ENCODE measurements at regions not wholly inside any gene's neighbourhood (a gene's known extent, or its start where the extent isn't known, plus 50 kb on each side); places are given as distances from the start of the nearest gene placed in this dataset.

DNA sequence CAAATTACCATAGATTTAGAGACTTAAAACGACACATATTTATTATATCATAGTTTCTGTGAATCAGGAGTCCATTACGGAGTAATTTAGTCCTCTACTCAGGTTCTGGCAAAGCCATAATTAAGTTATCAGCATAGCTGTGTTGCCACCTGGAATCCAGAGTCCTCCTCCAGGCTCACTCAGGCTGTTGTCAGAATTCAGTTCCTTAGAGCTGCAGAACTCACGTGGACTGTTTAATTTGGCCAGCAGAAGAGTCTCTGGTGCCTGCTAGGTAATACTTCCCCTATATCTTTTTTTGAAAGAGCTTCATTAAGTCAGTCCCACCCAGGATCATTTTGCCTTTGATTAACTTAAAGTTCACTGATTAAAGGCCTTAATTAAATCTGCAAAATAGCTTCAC lies 891.5 kb downstream of the SUCLG1 start:
- no peak overlapping the region for H3K4me2 ChIP-seq (ENCODE audit: control insufficient read depth, extremely low read depth, insufficient read depth, low read depth, low read length)
- H3K9ac ChIP-seq (ENCODE audit: control insufficient read depth, extremely low read depth, insufficient read depth, low read length), result no peak overlapping the region
- H3K36me3 ChIP-seq (ENCODE audit: control insufficient read depth in 2 of 2, extremely low read depth in 1 of 2, insufficient read depth in 2 of 2, low read length in 2 of 2), result no peaks in the 10 kb centered on the region
- H3K27me3 ChIP-seq (ENCODE audit: control insufficient read depth, extremely low read depth, insufficient read depth, low read length), result no peaks in the 10 kb centered on the region
- FAIRE-seq, result no peak
- H4K20me1 ChIP-seq (ENCODE audit: control insufficient read depth, extremely low read depth, insufficient read depth, low read length), result no peaks in the 10 kb centered on the region
- dilution Hi-C loops (cut with MboI; ENCODE audit: extremely low pct_ligation_motif_present, low sequenced_read_pairs), result no loop called here
- TF ChIP-seq EZH2 (IDR thresholded peaks at IDR 0.05; ENCODE audit: low read length), result no peak
- TF ChIP-seq, protein P1, sequence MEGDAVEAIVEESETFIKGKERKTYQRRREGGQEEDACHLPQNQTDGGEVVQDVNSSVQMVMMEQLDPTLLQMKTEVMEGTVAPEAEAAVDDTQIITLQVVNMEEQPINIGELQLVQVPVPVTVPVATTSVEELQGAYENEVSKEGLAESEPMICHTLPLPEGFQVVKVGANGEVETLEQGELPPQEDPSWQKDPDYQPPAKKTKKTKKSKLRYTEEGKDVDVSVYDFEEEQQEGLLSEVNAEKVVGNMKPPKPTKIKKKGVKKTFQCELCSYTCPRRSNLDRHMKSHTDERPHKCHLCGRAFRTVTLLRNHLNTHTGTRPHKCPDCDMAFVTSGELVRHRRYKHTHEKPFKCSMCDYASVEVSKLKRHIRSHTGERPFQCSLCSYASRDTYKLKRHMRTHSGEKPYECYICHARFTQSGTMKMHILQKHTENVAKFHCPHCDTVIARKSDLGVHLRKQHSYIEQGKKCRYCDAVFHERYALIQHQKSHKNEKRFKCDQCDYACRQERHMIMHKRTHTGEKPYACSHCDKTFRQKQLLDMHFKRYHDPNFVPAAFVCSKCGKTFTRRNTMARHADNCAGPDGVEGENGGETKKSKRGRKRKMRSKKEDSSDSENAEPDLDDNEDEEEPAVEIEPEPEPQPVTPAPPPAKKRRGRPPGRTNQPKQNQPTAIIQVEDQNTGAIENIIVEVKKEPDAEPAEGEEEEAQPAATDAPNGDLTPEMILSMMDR (optimal IDR thresholded peaks at IDR 0.05 in 1 of 3, IDR thresholded peaks at IDR 0.05 in 1 of 3, conservative IDR thresholded peaks at IDR 0.05 in 1 of 3; ENCODE audit: extremely low read depth in 1 of 3, insufficient read depth in 2 of 3, low read length in 3 of 3), result no peak
- H2AFZ ChIP-seq (ENCODE audit: control insufficient read depth, low read length), result no peak overlapping the region
- no peak for DNase-seq (ENCODE audit: low read depth, low spot score)
- H3K79me2 ChIP-seq (ENCODE audit: control insufficient read depth, insufficient read depth, low read length), result no peaks in the 10 kb centered on the region
- H3K27ac ChIP-seq (ENCODE audit: control insufficient read depth, insufficient read depth, low read length), result no peak overlapping the region
- no peak overlapping the region for H3K4me3 ChIP-seq (ENCODE audit: control insufficient read depth in 2 of 3, extremely low read depth in 1 of 3, insufficient read depth in 2 of 3, low read depth in 1 of 3, low read length in 3 of 3)
- H3K4me1 ChIP-seq (ENCODE audit: control insufficient read depth, extremely low read depth, insufficient read depth, low read length), result no peaks in the 10 kb centered on the region
- no peaks in the 10 kb centered on the region for H3K9me1 ChIP-seq (ENCODE audit: control insufficient read depth, extremely low read depth, insufficient read depth, low read length)
- H3K9me3 ChIP-seq (ENCODE audit: control insufficient read depth, low read depth, low read length), result no peaks in the 10 kb centered on the region

DNA sequence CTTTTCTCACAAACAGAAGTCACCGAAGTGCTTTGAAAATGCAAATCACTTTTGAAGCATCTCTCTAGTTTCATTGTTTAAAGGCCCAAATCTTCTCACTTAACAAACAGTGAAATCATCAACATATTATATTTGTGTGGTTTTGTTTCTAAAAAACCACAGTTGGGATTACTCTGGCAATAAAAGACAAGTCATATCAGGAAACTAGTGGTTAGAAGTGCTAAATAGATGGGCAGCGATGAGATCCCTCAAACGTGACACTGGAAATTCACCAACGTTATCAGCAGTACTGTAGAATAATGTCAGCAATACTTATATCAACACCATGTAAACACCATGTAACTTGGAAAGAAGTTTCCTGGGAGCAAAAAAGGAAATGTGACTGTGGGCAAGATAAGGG lies 893.5 kb downstream of the SUCLG1 start:
- Histone ChIP-seq H3K9me3 (ENCODE audit: control insufficient read depth, low read depth, low read length) (no peaks in the 10 kb centered on the region), H3K36me3 (ENCODE audit: control insufficient read depth in 2 of 2, extremely low read depth in 1 of 2, insufficient read depth in 2 of 2, low read length in 2 of 2) (no peaks in the 10 kb centered on the region), H3K9me1 (ENCODE audit: control insufficient read depth, extremely low read depth, insufficient read depth, low read length) (no peaks in the 10 kb centered on the region), H3K27ac (ENCODE audit: control insufficient read depth, insufficient read depth, low read length) (no peak overlapping the region), H3K4me1 (ENCODE audit: control insufficient read depth, extremely low read depth, insufficient read depth, low read length) (no peaks in the 10 kb centered on the region), H3K4me3 (ENCODE audit: control insufficient read depth in 2 of 3, extremely low read depth in 1 of 3, insufficient read depth in 2 of 3, low read depth in 1 of 3, low read length in 3 of 3) (no peak overlapping the region), H3K4me2 (ENCODE audit: control insufficient read depth, extremely low read depth, insufficient read depth, low read depth, low read length) (no peak overlapping the region), H2AFZ (ENCODE audit: control insufficient read depth, low read length) (no peak overlapping the region), H3K79me2 (ENCODE audit: control insufficient read depth, insufficient read depth, low read length) (no peaks in the 10 kb centered on the region), H3K9ac (ENCODE audit: control insufficient read depth, extremely low read depth, insufficient read depth, low read length) (no peak overlapping the region), H4K20me1 (ENCODE audit: control insufficient read depth, extremely low read depth, insufficient read depth, low read length) (no peaks in the 10 kb centered on the region), H3K27me3 (ENCODE audit: control insufficient read depth, extremely low read depth, insufficient read depth, low read length) (no peaks in the 10 kb centered on the region)
- dilution Hi-C loops (cut with MboI; ENCODE audit: extremely low pct_ligation_motif_present, low sequenced_read_pairs), result no loop called here
- TF ChIP-seq, protein P1 (optimal IDR thresholded peaks at IDR 0.05 in 1 of 3, IDR thresholded peaks at IDR 0.05 in 1 of 3, conservative IDR thresholded peaks at IDR 0.05 in 1 of 3; ENCODE audit: extremely low read depth in 1 of 3, insufficient read depth in 2 of 3, low read length in 3 of 3), result no peak
- TF ChIP-seq EZH2 (IDR thresholded peaks at IDR 0.05; ENCODE audit: low read length), result no peak
- no peak for FAIRE-seq
- no peak for DNase-seq (ENCODE audit: low read depth, low spot score)
